ENCODE measurements at regions not wholly inside any gene's neighbourhood (a gene's known extent, or its start where the extent isn't known, plus 50 kb on each side); places are given as distances from the start of the nearest gene placed in this dataset.

- Histone ChIP-seq H3K4me3 (no peak overlapping the region), H3K27me3 (no peaks in the 10 kb centered on the region), H3K9me3 (ENCODE audit: low read depth) (no peaks in the 10 kb centered on the region), H3K4me1 (ENCODE audit: low read depth) (no peaks in the 10 kb centered on the region), H3K36me3 (peaks cover 34% of the 10 kb centered on the region), H3K27ac (no peak overlapping the region)
- DNase-seq (ENCODE audit: low read depth in 1 of 2, low spot score in 1 of 2), result no peak
- no peak for TF ChIP-seq CTCF (IDR thresholded peaks at IDR 0.05; ENCODE audit: low read depth, low read length)
Measured at GRCh38 chr21:28877318-28877884, 115.3 kb downstream of the LTN1 start.

- Histone ChIP-seq H3K4me1 (ENCODE audit: low read depth) (no peaks in the 10 kb centered on the region), H3K27me3 (no peaks in the 10 kb centered on the region), H3K27ac (no peak overlapping the region), H3K4me3 (no peak overlapping the region), H3K36me3 (peaks cover 30% of the 10 kb centered on the region), H3K9me3 (ENCODE audit: low read depth) (no peaks in the 10 kb centered on the region)
- no peak for DNase-seq (ENCODE audit: low read depth in 1 of 2, low spot score in 1 of 2)
- TF ChIP-seq CTCF (IDR thresholded peaks at IDR 0.05; ENCODE audit: low read depth, low read length), result no peak
Measured at GRCh38 chr21:28875078-28875477, 117.6 kb downstream of the LTN1 start.

- Histone ChIP-seq H3K27ac (no peak overlapping the region), H3K9me3 (ENCODE audit: low read depth) (no peaks in the 10 kb centered on the region), H3K36me3 (peaks cover 23% of the 10 kb centered on the region), H3K4me3 (no peak overlapping the region), H3K4me1 (ENCODE audit: low read depth) (no peaks in the 10 kb centered on the region), H3K27me3 (no peaks in the 10 kb centered on the region)
- DNase-seq (ENCODE audit: low read depth in 1 of 2, low spot score in 1 of 2), result no peak
- no peak for TF ChIP-seq CTCF (IDR thresholded peaks at IDR 0.05; ENCODE audit: low read depth, low read length)
Measured at GRCh38 chr21:28872218-28872617, 120.5 kb downstream of the LTN1 start.

- no peak for TF ChIP-seq CTCF (IDR thresholded peaks at IDR 0.05; ENCODE audit: low read depth, low read length)
- DNase-seq (ENCODE audit: low read depth in 1 of 2, low spot score in 1 of 2), result no peak
- Histone ChIP-seq H3K4me1 (ENCODE audit: low read depth) (no peaks in the 10 kb centered on the region), H3K4me3 (no peak overlapping the region), H3K27me3 (no peaks in the 10 kb centered on the region), H3K9me3 (ENCODE audit: low read depth) (no peaks in the 10 kb centered on the region), H3K36me3 (peaks cover 22% of the 10 kb centered on the region), H3K27ac (no peak overlapping the region)
Measured at GRCh38 chr21:28871388-28872010, 121.2 kb downstream of the LTN1 start.

- H3K27me3 ChIP-seq, result no peaks in the 10 kb centered on the region
- no peak for TF ChIP-seq CTCF (IDR thresholded peaks at IDR 0.05; ENCODE audit: low read depth, low read length)
- peak in 1 of 2 donors; percentile 25 for DNase-seq (ENCODE audit: low read depth in 1 of 2, low spot score in 1 of 2)
- H3K4me1 ChIP-seq (ENCODE audit: low read depth), result no peaks in the 10 kb centered on the region
- no peak overlapping the region for H3K4me3 ChIP-seq
- peaks cover 9% of the 10 kb centered on the region for H3K36me3 ChIP-seq
- H3K27ac ChIP-seq, result no peak overlapping the region
- H3K9me3 ChIP-seq (ENCODE audit: low read depth), result no peaks in the 10 kb centered on the region
Measured at GRCh38 chr21:28867401-28867800, 125.3 kb downstream of the LTN1 start.
